WTC11 (cell line): ENCODE measurements at regions not wholly inside any gene's neighbourhood (a gene's known extent, or its start where the extent isn't known, plus 50 kb on each side); places are given as distances from the start of the nearest gene placed in this dataset.

Source experiments
- ATAC-seq: fragments of 200-7000 bp; cut with Tn5 transposase; 2 replicates; pipeline ENCODE4 v1.10.0; 2021; ENCODE audit warnings: mild to moderate bottlenecking, moderate library complexity
- CTCF ChIA-PET: fragments of 300-600 bp; sonication (Branson Sonifier 250); formaldehyde crosslinking; loops from one replicate; lab custom pipeline; 2021; ENCODE audit warnings: antibody characterized with exemption; lab: Charles Lee
- POLR2A ChIA-PET: fragments of 350-600 bp; sonication (Branson Sonifier 250); formaldehyde crosslinking; loops from one replicate; lab custom pipeline; 2021; ENCODE audit warnings: antibody characterized with exemption; lab: Charles Lee
- DNase-seq: peaks from one replicate; pipeline ENCODE4 v3.0.0; 2021; ENCODE audit warnings: low spot score
- H3K27ac Mint-ChIP-seq: 2 replicates; pipeline ENCODE4 v1.8.0; 2021; ENCODE audit warnings: mixed read lengths
- H3K27me3 Mint-ChIP-seq: 2 replicates; pipeline ENCODE4 v1.8.0; 2021; ENCODE audit warnings: low read depth, mild to moderate bottlenecking, moderate library complexity, mixed read lengths
- H3K36me3 Mint-ChIP-seq: 2 replicates; pipeline ENCODE4 v1.8.0; 2021; ENCODE audit warnings: mixed read lengths
- H3K4me1 Mint-ChIP-seq: 2 replicates; pipeline ENCODE4 v1.8.0; 2022; ENCODE audit warnings: mixed read lengths
- H3K4me3 Mint-ChIP-seq: 2 replicates; pipeline ENCODE4 v1.8.0; 2021; ENCODE audit warnings: mild to moderate bottlenecking, moderate library complexity, mixed read lengths
- H3K9me3 Mint-ChIP-seq: 2 replicates; pipeline ENCODE4 v1.8.0; 2021; ENCODE audit warnings: mixed read lengths
- ARID4B ChIP-seq: sonication (generic); formaldehyde crosslinking; IDR thresholded peaks from 2 replicates; pipeline ENCODE4 v1.8.0; 2023; ENCODE audit warnings: missing genetic modification reagents, mild to moderate bottlenecking, borderline replicate concordance
- ATF3 ChIP-seq: sonication (generic); formaldehyde crosslinking; conservative IDR thresholded peaks from 2 replicates; pipeline ENCODE4 v1.8.1; 2022; ENCODE audit warnings: mild to moderate bottlenecking, missing genetic modification reagents
- ERG ChIP-seq: fragments of 250-450 bp; sonication (Bioruptor Pico); IDR thresholded peaks from 2 replicates; pipeline ENCODE4 v1.8.0; 2021; ENCODE audit warnings: mild to moderate bottlenecking
- FOXP1 ChIP-seq: sonication (generic); formaldehyde crosslinking; IDR thresholded peaks from 2 replicates; pipeline ENCODE4 v1.8.0; 2022; ENCODE audit warnings: missing genetic modification reagents, mild to moderate bottlenecking, moderate library complexity, borderline replicate concordance
- HMGXB4 ChIP-seq: sonication (generic); formaldehyde crosslinking; IDR thresholded peaks from 2 replicates; pipeline ENCODE4 v1.8.1; 2023; ENCODE audit warnings: mild to moderate bottlenecking, moderate library complexity, missing genetic modification reagents
- JAZF1 ChIP-seq: fragments of 250-450 bp; sonication (Bioruptor Pico); IDR thresholded peaks from 2 replicates; pipeline ENCODE4 v1.9.0; 2021; ENCODE audit warnings: moderate library complexity, mild to moderate bottlenecking, inconsistent platforms
- JUN ChIP-seq: sonication (generic); formaldehyde crosslinking; IDR thresholded peaks from 2 replicates; pipeline ENCODE4 v1.8.0; 2023; ENCODE audit warnings: mild to moderate bottlenecking, missing genetic modification reagents
- KAT7 ChIP-seq: sonication (generic); formaldehyde crosslinking; IDR thresholded peaks from 2 replicates; pipeline ENCODE4 v1.8.1; 2023; ENCODE audit warnings: missing genetic modification reagents, mild to moderate bottlenecking, borderline replicate concordance
- OVOL2 ChIP-seq: fragments of 250-450 bp; sonication (Bioruptor Pico); IDR thresholded peaks from 2 replicates; pipeline ENCODE4 v1.9.0; 2021; ENCODE audit warnings: mild to moderate bottlenecking, borderline replicate concordance
- PREB ChIP-seq: sonication (generic); formaldehyde crosslinking; IDR thresholded peaks from 2 replicates; pipeline ENCODE4 v1.8.1; 2022; ENCODE audit warnings: mild to moderate bottlenecking, missing genetic modification reagents, moderate library complexity, borderline replicate concordance
- PRRX2 ChIP-seq: fragments of 250-450 bp; sonication (Bioruptor Pico); IDR thresholded peaks from 2 replicates; pipeline ENCODE4 v1.8.0; 2021; ENCODE audit warnings: mild to moderate bottlenecking
- RORB ChIP-seq: fragments of 250-450 bp; sonication (Bioruptor Pico); IDR thresholded peaks from 2 replicates; pipeline ENCODE4 v1.9.0; 2021; ENCODE audit warnings: mild to moderate bottlenecking
- SMAD4 ChIP-seq: sonication (generic); formaldehyde crosslinking; IDR thresholded peaks from 2 replicates; pipeline ENCODE4 v1.8.0; 2022; ENCODE audit warnings: mild to moderate bottlenecking, missing genetic modification reagents
- USF2 ChIP-seq: sonication (generic); formaldehyde crosslinking; IDR thresholded peaks from 2 replicates; pipeline ENCODE4 v1.8.1; 2023; ENCODE audit warnings: mild to moderate bottlenecking, missing genetic modification reagents, moderate library complexity
- ZBTB43 ChIP-seq: sonication (generic); formaldehyde crosslinking; IDR thresholded peaks from 2 replicates; pipeline ENCODE4 v1.8.1; 2023; ENCODE audit warnings: mild to moderate bottlenecking, missing genetic modification reagents
- ZNF317 ChIP-seq: sonication (generic); formaldehyde crosslinking; IDR thresholded peaks from 2 replicates; pipeline ENCODE4 v1.8.1; 2023; ENCODE audit warnings: low read depth, mild to moderate bottlenecking, moderate library complexity, missing genetic modification reagents, borderline replicate concordance
- ZNF532 ChIP-seq: fragments of 250-450 bp; sonication (Bioruptor Pico); IDR thresholded peaks from 2 replicates; pipeline ENCODE4 v1.9.0; 2021; ENCODE audit warnings: mild to moderate bottlenecking, borderline replicate concordance

GRCh38 chr7:136588216-136588615, 280.2 kb upstream of the CHRM2 start (continued):
- TF ChIP-seq ARID4B (CRISPR knock-in tag) = no peak

- no peaks in the 10 kb centered on the region for H3K36me3 Mint-ChIP-seq
- H3K4me3 Mint-ChIP-seq = no peak overlapping the region
- peaks cover 5% of the 10 kb centered on the region; the same call in 1 of the 2 replicates for H3K9me3 Mint-ChIP-seq
- H3K27ac Mint-ChIP-seq = no peak overlapping the region
- DNase-seq (no peak), ATAC-seq (no peak)
- ChIA-PET POLR2A (no interaction called here), CTCF (no interaction called here)
- H3K4me1 Mint-ChIP-seq = no peaks in the 10 kb centered on the region
- no peaks in the 10 kb centered on the region for H3K27me3 Mint-ChIP-seq
- no peak for TF ChIP-seq RORB (CRISPR knock-in tag)
- TF ChIP-seq ZNF532 = no peak
- TF ChIP-seq SMAD4 (CRISPR knock-in tag) = no peak
- no peak for TF ChIP-seq PRRX2 (CRISPR knock-in tag)
- TF ChIP-seq JAZF1 = no peak
- TF ChIP-seq OVOL2 (CRISPR knock-in tag) = no peak
- no peak for TF ChIP-seq FOXP1
- no peak for TF ChIP-seq JUN
- no peak for TF ChIP-seq HMGXB4
- TF ChIP-seq KAT7 (CRISPR knock-in tag) = no peak
- TF ChIP-seq ATF3 (CRISPR knock-in tag) = no peak
- TF ChIP-seq USF2 = no peak
- no peak for TF ChIP-seq ZBTB43 (CRISPR knock-in tag)
- TF ChIP-seq ERG (CRISPR knock-in tag) = no peak
- TF ChIP-seq PREB (CRISPR knock-in tag) = no peak
- no peak for TF ChIP-seq ZNF317 (CRISPR knock-in tag)
These were observed 282.3 kb upstream of the CHRM2 start for GRCh38 chr7:136585954-136586670.
